Left forelimb (tissue), 1 donor: ENCODE measurements at regions not wholly inside any gene's neighbourhood (a gene's known extent, or its start where the extent isn't known, plus 50 kb on each side); places are given as distances from the start of the nearest gene placed in this dataset.

Experiments used
- DNase-seq: peaks from one replicate; pipeline ENCODE4 v3.0.0-alpha.2; 2018; ENCODE audit warnings: low spot score

- no peak for DNase-seq
Measured at GRCh38 chr18:24826605-24827004, 366.2 kb downstream of the HRH4 start.

- DNase-seq, result no peak
Measured at GRCh38 chr18:24827501-24827900, 367.1 kb downstream of the HRH4 start.

- no peak for DNase-seq
Measured at GRCh38 chr18:24831081-24831480, 370.6 kb downstream of the HRH4 start.

- no peak for DNase-seq
Measured at GRCh38 chr18:24831871-24832665, 371.6 kb downstream of the HRH4 start.

- no peak for DNase-seq
Measured at GRCh38 chr18:24835751-24836150, 375.3 kb downstream of the HRH4 start.

GRCh38 chr18:24837066-24837465, 376.6 kb downstream of the HRH4 start:
- no peak for DNase-seq

- no peak for DNase-seq
Measured at GRCh38 chr18:24840051-24840450, 379.6 kb downstream of the HRH4 start.

GRCh38 chr18:24840640-24841039, 380.2 kb downstream of the HRH4 start:
- DNase-seq, result no peak

- DNase-seq, result no peak
Measured at GRCh38 chr18:24841536-24841935, 381.1 kb downstream of the HRH4 start.

GRCh38 chr18:24843123-24843522, 382.7 kb downstream of the HRH4 start:
- no peak for DNase-seq

GRCh38 chr18:24846138-24846537, 385.7 kb downstream of the HRH4 start:
- no peak for DNase-seq

GRCh38 chr18:24850532-24850931, 390.1 kb downstream of the HRH4 start:
- DNase-seq, result no peak

- no peak for DNase-seq
Measured at GRCh38 chr18:24853076-24853475, 392.6 kb downstream of the HRH4 start.

GRCh38 chr18:24860978-24861680, 400.7 kb downstream of the HRH4 start:
- no peak for DNase-seq

- DNase-seq, result no peak
Measured at GRCh38 chr18:24862201-24862816, 401.9 kb downstream of the HRH4 start.

GRCh38 chr18:24868311-24868710, 407.9 kb downstream of the HRH4 start:
- DNase-seq, result no peak

- no peak for DNase-seq
Measured at GRCh38 chr18:24868760-24869237, 408.4 kb downstream of the HRH4 start.

- DNase-seq, result no peak
Measured at GRCh38 chr18:24869285-24869684, 408.8 kb downstream of the HRH4 start.

- no peak for DNase-seq
Measured at GRCh38 chr18:24875286-24875685, 414.8 kb downstream of the HRH4 start.

GRCh38 chr18:24875777-24876176, 415.3 kb downstream of the HRH4 start:
- no peak for DNase-seq

GRCh38 chr18:24876266-24876665, 415.8 kb downstream of the HRH4 start:
- DNase-seq, result no peak

GRCh38 chr18:24877066-24877465, 416.6 kb downstream of the HRH4 start:
- no peak for DNase-seq

- no peak for DNase-seq
Measured at GRCh38 chr18:24877546-24877945, 417.1 kb downstream of the HRH4 start.
